ENCODE measurements at regions not wholly inside any gene's neighbourhood (a gene's known extent, or its start where the extent isn't known, plus 50 kb on each side); places are given as distances from the start of the nearest gene placed in this dataset.

DNA sequence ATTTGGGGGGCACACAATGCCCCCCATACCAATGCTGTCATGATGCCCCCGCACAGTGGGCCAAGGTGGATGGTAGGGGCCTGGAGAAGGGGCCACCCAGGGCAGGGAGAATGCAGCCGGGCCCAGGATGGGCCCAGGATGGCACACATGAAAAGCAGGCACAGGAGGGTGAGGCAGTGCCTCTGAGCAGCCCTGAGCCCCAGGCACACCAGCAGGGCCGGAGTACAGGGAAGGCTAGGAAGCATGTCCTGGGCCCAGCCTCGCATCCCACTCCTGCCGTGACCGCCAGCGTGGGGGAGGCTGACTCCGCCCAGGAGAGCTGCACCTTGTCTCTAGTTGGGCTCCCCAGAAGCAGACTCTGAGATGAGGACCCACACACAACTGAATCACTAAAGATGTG is 59.3 kb upstream of the TMEM72 start:
- intact Hi-C loops (cut with DNase I) = loop anchor here (10.0 kb wide), 2 partner anchors 117 to 457 kb away; no protein-coding TSS in a partner anchor
- no peak overlapping the region for H3K4me3 ChIP-seq (replicated peaks in 1 of 3)
- no peak overlapping the region for H3K27ac ChIP-seq
- peaks cover 0 to 11% of the 10 kb centered on the region in 2 donors for H3K4me1 ChIP-seq
- 88 to 97% methylated on average over 6 of the region's 8 CpGs for WGBS, 2 donors
- DNase-seq = no peak
- TF ChIP-seq, protein P1, sequence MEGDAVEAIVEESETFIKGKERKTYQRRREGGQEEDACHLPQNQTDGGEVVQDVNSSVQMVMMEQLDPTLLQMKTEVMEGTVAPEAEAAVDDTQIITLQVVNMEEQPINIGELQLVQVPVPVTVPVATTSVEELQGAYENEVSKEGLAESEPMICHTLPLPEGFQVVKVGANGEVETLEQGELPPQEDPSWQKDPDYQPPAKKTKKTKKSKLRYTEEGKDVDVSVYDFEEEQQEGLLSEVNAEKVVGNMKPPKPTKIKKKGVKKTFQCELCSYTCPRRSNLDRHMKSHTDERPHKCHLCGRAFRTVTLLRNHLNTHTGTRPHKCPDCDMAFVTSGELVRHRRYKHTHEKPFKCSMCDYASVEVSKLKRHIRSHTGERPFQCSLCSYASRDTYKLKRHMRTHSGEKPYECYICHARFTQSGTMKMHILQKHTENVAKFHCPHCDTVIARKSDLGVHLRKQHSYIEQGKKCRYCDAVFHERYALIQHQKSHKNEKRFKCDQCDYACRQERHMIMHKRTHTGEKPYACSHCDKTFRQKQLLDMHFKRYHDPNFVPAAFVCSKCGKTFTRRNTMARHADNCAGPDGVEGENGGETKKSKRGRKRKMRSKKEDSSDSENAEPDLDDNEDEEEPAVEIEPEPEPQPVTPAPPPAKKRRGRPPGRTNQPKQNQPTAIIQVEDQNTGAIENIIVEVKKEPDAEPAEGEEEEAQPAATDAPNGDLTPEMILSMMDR (IDR thresholded peaks at IDR 0.05) = no peak
- no peaks in the 10 kb centered on the region for H3K27me3 ChIP-seq
- H3K36me3 ChIP-seq = no peaks in the 10 kb centered on the region
- no peaks in the 10 kb centered on the region for H3K9me3 ChIP-seq

DNA sequence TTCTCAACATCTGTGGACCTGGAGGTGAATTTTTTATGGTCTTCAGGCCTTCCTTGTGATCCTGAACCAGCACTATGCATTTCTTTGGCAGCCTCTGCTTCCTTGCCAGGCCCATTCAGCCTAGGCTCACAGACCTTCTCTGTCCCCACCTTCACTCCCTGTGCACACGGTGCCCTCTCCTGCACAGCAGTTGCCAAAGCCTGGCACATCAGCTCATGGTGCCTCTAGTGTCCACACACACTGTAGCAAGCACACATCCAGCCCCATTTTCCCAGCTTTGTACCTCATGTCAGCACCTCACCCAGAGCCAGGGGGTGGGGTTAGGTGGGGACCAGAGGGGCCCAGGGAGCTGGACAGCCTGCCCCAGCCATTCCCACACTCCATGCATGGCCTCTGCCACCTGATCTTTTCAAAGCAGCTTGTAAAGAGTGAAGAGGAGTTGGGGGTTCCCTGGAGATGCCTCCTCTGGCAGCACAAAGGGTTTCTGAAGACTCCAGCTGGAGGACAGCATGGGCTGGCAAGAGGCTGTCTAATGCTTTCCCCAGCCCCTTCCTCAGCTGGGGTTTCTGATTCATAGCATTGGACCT is 57.9 kb upstream of the TMEM72 start:
- intact Hi-C loops (cut with DNase I) = loop anchor here (10.0 kb wide), 2 partner anchors 118 to 458 kb away; no protein-coding TSS in a partner anchor
- H3K27me3 ChIP-seq = no peaks in the 10 kb centered on the region
- no peak for TF ChIP-seq POLR2A (IDR thresholded peaks at IDR 0.05)
- TF ChIP-seq, protein P1 (IDR thresholded peaks at IDR 0.05) = no peak
- H3K27ac ChIP-seq = no peak overlapping the region
- H3K4me3 ChIP-seq (replicated peaks in 1 of 3) = no peak overlapping the region
- no peaks in the 10 kb centered on the region for H3K36me3 ChIP-seq
- H3K9me3 ChIP-seq = no peaks in the 10 kb centered on the region
- peaks cover 0 to 11% of the 10 kb centered on the region in 2 donors for H3K4me1 ChIP-seq
- 42 to 73% methylated on average over 1 of the region's 1 CpG for WGBS, 2 donors
- no peak for DNase-seq

DNA sequence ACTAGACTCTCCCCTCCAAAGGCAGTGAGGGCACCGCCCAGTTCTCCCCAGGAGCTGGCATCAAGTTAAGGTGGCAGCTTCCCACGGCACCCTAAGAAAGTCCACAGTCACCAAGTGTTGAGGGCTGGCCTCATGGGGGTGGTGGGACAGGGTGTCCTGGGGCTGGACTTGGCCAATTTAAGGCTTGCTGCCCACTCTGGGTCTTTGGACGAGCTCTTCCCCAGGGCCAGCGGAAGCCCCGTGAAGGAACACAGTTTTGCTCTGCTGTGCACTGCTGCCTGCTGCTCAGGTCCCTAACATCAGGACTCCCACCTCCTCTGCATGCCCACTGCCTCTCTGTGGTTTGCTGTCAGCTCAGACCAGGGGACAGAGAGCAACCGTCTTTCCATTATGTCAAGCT is 57.3 kb upstream of the TMEM72 start:
- Histone ChIP-seq H3K27me3 (no peaks in the 10 kb centered on the region), H3K4me1 (peaks cover 0 to 11% of the 10 kb centered on the region in 2 donors), H3K9me3 (no peaks in the 10 kb centered on the region), H3K4me3 (replicated peaks in 1 of 3) (no peak overlapping the region), H3K27ac (no peak overlapping the region), H3K36me3 (no peaks in the 10 kb centered on the region)
- WGBS, 2 donors = 64 to 82% methylated on average over 4 to 6 of the region's 6 CpGs
- no peak for TF ChIP-seq POLR2A (IDR thresholded peaks at IDR 0.05)
- TF ChIP-seq, protein P1 (IDR thresholded peaks at IDR 0.05) = no peak
- intact Hi-C loops (cut with DNase I) = loop anchor here (10.0 kb wide), 2 partner anchors 119 to 459 kb away; no protein-coding TSS in a partner anchor
- no peak for DNase-seq

DNA sequence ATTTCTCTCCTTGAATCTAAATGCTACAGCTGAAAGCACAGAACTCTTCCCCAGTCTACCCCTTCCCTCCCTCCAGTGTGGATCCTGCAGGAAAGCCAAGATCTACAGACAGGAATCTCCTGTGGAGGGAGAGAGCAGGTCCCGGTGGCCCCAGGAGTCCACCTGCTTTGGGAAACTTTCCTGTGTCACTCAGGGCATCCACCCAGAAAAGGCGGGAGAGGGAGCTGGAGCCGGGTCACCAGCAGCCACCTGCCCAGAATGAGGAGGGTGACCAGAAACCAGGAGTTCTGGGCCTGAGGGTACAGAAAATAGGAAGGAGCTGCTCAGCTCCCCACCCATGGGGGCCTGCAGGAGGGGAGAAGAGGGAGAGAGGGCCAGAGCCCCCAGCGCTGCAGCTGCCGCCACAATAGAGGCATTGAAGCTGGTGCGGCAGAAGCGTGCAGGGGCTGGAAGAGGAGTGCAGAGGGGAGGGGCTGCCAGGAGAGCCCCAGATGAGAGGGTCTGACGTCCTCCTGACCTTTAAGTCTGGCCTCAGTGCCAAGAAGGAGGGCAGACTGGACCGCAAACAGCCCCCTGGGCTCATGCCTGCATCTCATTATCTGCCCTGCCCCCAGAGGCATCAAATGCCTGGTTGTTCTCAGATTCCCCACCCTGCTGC is 56.3 kb upstream of the TMEM72 start:
- intact Hi-C loops (cut with DNase I) = loop anchor here (5.0 to 10.0 kb wide), 3 partner anchors 120 to 1183 kb away; no protein-coding TSS in a partner anchor

More for the DNA sequence above, 56.3 kb upstream of the TMEM72 start:
- no peak overlapping the region for H3K4me3 ChIP-seq (replicated peaks in 1 of 3)
- 72 to 85% methylated on average over 9 of the region's 9 CpGs for WGBS, 2 donors
- no peaks in the 10 kb centered on the region for H3K36me3 ChIP-seq
- no peaks in the 10 kb centered on the region for H3K27me3 ChIP-seq
- DNase-seq = no peak
- H3K27ac ChIP-seq = no peak overlapping the region
- no peak for TF ChIP-seq POLR2A (IDR thresholded peaks at IDR 0.05)
- TF ChIP-seq, protein P1 (IDR thresholded peaks at IDR 0.05) = no peak
- no peaks in the 10 kb centered on the region for H3K9me3 ChIP-seq
- H3K4me1 ChIP-seq = peaks cover 0 to 11% of the 10 kb centered on the region in 2 donors

All from thyroid gland (tissue), 4 donors.